ENCODE measurements at regions not wholly inside any gene's neighbourhood (a gene's known extent, or its start where the extent isn't known, plus 50 kb on each side); places are given as distances from the start of the nearest gene placed in this dataset.

GRCh38 chr3:101149707-101150106 is 156.5 kb upstream of the ABI3BP start:
- no peak for TF ChIP-seq CTCF (IDR thresholded peaks at IDR 0.05; ENCODE audit: insufficient read depth in 1 of 2, low read depth in 1 of 2, low read length in 1 of 2, severe bottlenecking in 1 of 2, unreplicated experiment in 1 of 2)
- H3K4me1 ChIP-seq = peaks cover 6% of the 10 kb centered on the region
- ChIA-PET CTCF (no interaction called here), POLR2A (no interaction called here)
- Mint-ChIP-seq H3K27me3 (ENCODE audit: insufficient read depth, unreplicated experiment) (peaks cover 7% of the 10 kb centered on the region), H3K36me3 (ENCODE audit: insufficient read depth, unreplicated experiment) (no peaks in the 10 kb centered on the region), H3K27ac (ENCODE audit: unreplicated experiment) (no peak overlapping the region), H3K4me1 (ENCODE audit: low read depth, unreplicated experiment) (no peaks in the 10 kb centered on the region), H3K4me3 (ENCODE audit: unreplicated experiment) (no peak overlapping the region), H3K9me3 (ENCODE audit: unreplicated experiment) (no peaks in the 10 kb centered on the region)
- H3K4me3 ChIP-seq (ENCODE audit: low read depth, low read length) = no peak overlapping the region
- no peaks in the 10 kb centered on the region for H3K9me3 ChIP-seq
- no peaks in the 10 kb centered on the region for H3K27me3 ChIP-seq (replicated peaks; ENCODE audit: control insufficient read depth, insufficient read depth, low read length)
- H3K36me3 ChIP-seq (ENCODE audit: control insufficient read depth, insufficient read depth, low read length) = no peaks in the 10 kb centered on the region
- intact Hi-C loops (cut with micrococcal nuclease; ENCODE audit: unreplicated experiment) = no loop called here
- DNase-seq = no peak
- no TSS peak for BruUV-seq (replicated peaks)

GRCh38 chr3:101149251-101149650 is 156.0 kb upstream of the ABI3BP start:
- no peaks in the 10 kb centered on the region for H3K4me1 Mint-ChIP-seq (ENCODE audit: low read depth, unreplicated experiment)
- ChIA-PET CTCF (no interaction called here), POLR2A (no interaction called here)
- peaks cover 11% of the 10 kb centered on the region for H3K4me1 ChIP-seq
- no peaks in the 10 kb centered on the region for H3K36me3 Mint-ChIP-seq (ENCODE audit: insufficient read depth, unreplicated experiment)
- no peak overlapping the region for H3K27ac Mint-ChIP-seq (ENCODE audit: unreplicated experiment)
- H3K27me3 ChIP-seq (replicated peaks; ENCODE audit: control insufficient read depth, insufficient read depth, low read length) = no peaks in the 10 kb centered on the region
- no peak overlapping the region for H3K4me3 Mint-ChIP-seq (ENCODE audit: unreplicated experiment)
- H3K27me3 Mint-ChIP-seq (ENCODE audit: insufficient read depth, unreplicated experiment) = peaks cover 7% of the 10 kb centered on the region
- no peak overlapping the region for H3K4me3 ChIP-seq (ENCODE audit: low read depth, low read length)
- no peak for TF ChIP-seq CTCF (IDR thresholded peaks at IDR 0.05; ENCODE audit: insufficient read depth in 1 of 2, low read depth in 1 of 2, low read length in 1 of 2, severe bottlenecking in 1 of 2, unreplicated experiment in 1 of 2)
- intact Hi-C loops (cut with micrococcal nuclease; ENCODE audit: unreplicated experiment) = no loop called here
- H3K9me3 Mint-ChIP-seq (ENCODE audit: unreplicated experiment) = no peaks in the 10 kb centered on the region
- no peak for DNase-seq
- BruUV-seq (replicated peaks) = no TSS peak
- H3K36me3 ChIP-seq (ENCODE audit: control insufficient read depth, insufficient read depth, low read length) = no peaks in the 10 kb centered on the region
- no peaks in the 10 kb centered on the region for H3K9me3 ChIP-seq

- CTCF ChIA-PET = no interaction called here
- Mint-ChIP-seq H3K4me1 (ENCODE audit: low read depth, unreplicated experiment) (peaks cover 5% of the 10 kb centered on the region), H3K4me3 (ENCODE audit: unreplicated experiment) (no peak overlapping the region), H3K36me3 (ENCODE audit: insufficient read depth, unreplicated experiment) (no peaks in the 10 kb centered on the region), H3K27me3 (ENCODE audit: insufficient read depth, unreplicated experiment) (peaks cover 1% of the 10 kb centered on the region), H3K9me3 (ENCODE audit: unreplicated experiment) (no peaks in the 10 kb centered on the region), H3K27ac (ENCODE audit: unreplicated experiment) (no peak overlapping the region)
- intact Hi-C loops (cut with micrococcal nuclease; ENCODE audit: unreplicated experiment) = no loop called here
- TF ChIP-seq CTCF (IDR thresholded peaks at IDR 0.05; ENCODE audit: insufficient read depth in 1 of 2, low read depth in 1 of 2, low read length in 1 of 2, severe bottlenecking in 1 of 2, unreplicated experiment in 1 of 2) = no peak
- POLR2A ChIA-PET = no interaction called here
- Histone ChIP-seq H3K36me3 (ENCODE audit: control insufficient read depth, insufficient read depth, low read length) (no peaks in the 10 kb centered on the region), H3K4me1 (peaks cover 21% of the 10 kb centered on the region), H3K27me3 (replicated peaks; ENCODE audit: control insufficient read depth, insufficient read depth, low read length) (no peaks in the 10 kb centered on the region), H3K9me3 (no peaks in the 10 kb centered on the region), H3K4me3 (ENCODE audit: low read depth, low read length) (no peak overlapping the region)
- no peak for DNase-seq
- no TSS peak for BruUV-seq (replicated peaks)
These were observed 154.8 kb upstream of the ABI3BP start for GRCh38 chr3:101148001-101148400.

All from Caco-2 (cell line).